ENCODE measurements at regions not wholly inside any gene's neighbourhood (a gene's known extent, or its start where the extent isn't known, plus 50 kb on each side); places are given as distances from the start of the nearest gene placed in this dataset.

DNA sequence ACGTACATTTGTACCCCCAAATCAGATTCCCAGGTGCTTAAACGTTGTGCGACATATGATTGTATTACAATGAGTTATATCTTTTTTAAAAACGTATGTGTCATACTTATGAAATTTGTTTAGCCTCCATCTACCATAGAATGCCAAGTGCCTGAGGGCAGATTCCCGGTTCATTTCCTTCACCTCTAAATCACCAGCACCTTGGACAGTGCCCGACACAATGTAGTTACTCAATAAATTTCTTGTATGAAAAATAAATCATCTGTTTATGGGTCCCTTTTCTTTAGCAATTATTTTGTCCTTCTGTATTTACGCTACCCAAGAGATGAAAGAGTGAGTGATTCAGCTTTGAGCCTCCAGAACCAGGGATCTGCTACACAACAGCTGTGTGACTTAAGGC, 157.4 kb downstream of the TBX5 start:
- Mint-ChIP-seq H3K27me3 (ENCODE audit: low read depth) (peaks cover 1% of the 10 kb centered on the region; the same call in 1 of the 2 replicates), H3K4me3 (no peak overlapping the region), H3K4me1 (peaks cover 15 to 26% of the 10 kb centered on the region in 2 experiments), H3K36me3 (ENCODE audit: insufficient read depth in 1 of 3, low read depth in 3 of 3) (peaks cover 0 to 2% (median 0%) of the 10 kb centered on the region in 3 experiments; a peak in 2 of 7 replicates), H3K9me3 (no peaks in the 10 kb centered on the region; a peak in 1 of 5 replicates), H3K27ac (no peak overlapping the region)
- Histone ChIP-seq H2BK20ac (ENCODE audit: low read depth, low read length, poor library complexity, severe bottlenecking) (no peak overlapping the region), H3T11ph (ENCODE audit: low read length) (no peak overlapping the region), H3K9ac (ENCODE audit: extremely low read depth, insufficient read length, low read length) (no peak overlapping the region), H2BK120ac (ENCODE audit: low read depth, low read length, poor library complexity, severe bottlenecking) (no peak overlapping the region), H3K56ac (ENCODE audit: insufficient read length, low read depth, low read length) (no peak overlapping the region), H3K9me3 (ENCODE audit: control insufficient read depth, low read depth, low read length) (no peaks in the 10 kb centered on the region), H3K27me3 (ENCODE audit: insufficient read depth, low read length) (no peaks in the 10 kb centered on the region), H3K14ac (ENCODE audit: insufficient read depth, low read length) (no peak overlapping the region), H4K5ac (ENCODE audit: insufficient read length, low read depth, low read length) (no peak overlapping the region), H3K27ac (ENCODE audit: insufficient read length, low read depth, low read length) (no peak overlapping the region), H3K4me2 (ENCODE audit: insufficient read depth, insufficient read length, low read length) (no peak overlapping the region), H2BK15ac (ENCODE audit: low read depth, low read length) (no peak overlapping the region), H2BK5ac (ENCODE audit: insufficient read length, low read length) (no peak overlapping the region), H4K20me1 (ENCODE audit: control insufficient read depth, insufficient read depth, insufficient read length) (no peaks in the 10 kb centered on the region), H3K4ac (ENCODE audit: low read depth, low read length) (no peak overlapping the region), H3K4me1 (ENCODE audit: insufficient read depth, low read length) (no peaks in the 10 kb centered on the region; the same call in 1 of the 2 replicates), H2BK12ac (ENCODE audit: insufficient read length, low read depth, low read length) (no peak overlapping the region), H3K18ac (ENCODE audit: insufficient read length, low read depth, low read length) (no peak overlapping the region), H3K23me2 (ENCODE audit: insufficient read length, low read depth, low read length, poor library complexity, severe bottlenecking) (no peaks in the 10 kb centered on the region), H3K79me2 (ENCODE audit: insufficient read depth, low read length) (no peaks in the 10 kb centered on the region), H2AFZ (ENCODE audit: low read length) (no peak overlapping the region), H4K8ac (replicated peaks; ENCODE audit: insufficient read length, low read depth, low read length) (no peak overlapping the region), H4K91ac (ENCODE audit: insufficient read length, low read depth, low read length) (no peak overlapping the region), H2AK5ac (ENCODE audit: insufficient read length, low read length) (no peak overlapping the region), H3K79me1 (ENCODE audit: insufficient read depth, low read depth, low read length, poor library complexity, severe bottlenecking) (no peaks in the 10 kb centered on the region), H3K23ac (ENCODE audit: insufficient read length, low read depth, low read length) (no peak overlapping the region)
- no peak for DNase-seq
- no CpG with 5 or more reads among the region's 7 CpGs for WGBS (ENCODE audit: extremely low coverage, insufficient read length, low lambda C conversion rate)
- TF ChIP-seq, protein P1, sequence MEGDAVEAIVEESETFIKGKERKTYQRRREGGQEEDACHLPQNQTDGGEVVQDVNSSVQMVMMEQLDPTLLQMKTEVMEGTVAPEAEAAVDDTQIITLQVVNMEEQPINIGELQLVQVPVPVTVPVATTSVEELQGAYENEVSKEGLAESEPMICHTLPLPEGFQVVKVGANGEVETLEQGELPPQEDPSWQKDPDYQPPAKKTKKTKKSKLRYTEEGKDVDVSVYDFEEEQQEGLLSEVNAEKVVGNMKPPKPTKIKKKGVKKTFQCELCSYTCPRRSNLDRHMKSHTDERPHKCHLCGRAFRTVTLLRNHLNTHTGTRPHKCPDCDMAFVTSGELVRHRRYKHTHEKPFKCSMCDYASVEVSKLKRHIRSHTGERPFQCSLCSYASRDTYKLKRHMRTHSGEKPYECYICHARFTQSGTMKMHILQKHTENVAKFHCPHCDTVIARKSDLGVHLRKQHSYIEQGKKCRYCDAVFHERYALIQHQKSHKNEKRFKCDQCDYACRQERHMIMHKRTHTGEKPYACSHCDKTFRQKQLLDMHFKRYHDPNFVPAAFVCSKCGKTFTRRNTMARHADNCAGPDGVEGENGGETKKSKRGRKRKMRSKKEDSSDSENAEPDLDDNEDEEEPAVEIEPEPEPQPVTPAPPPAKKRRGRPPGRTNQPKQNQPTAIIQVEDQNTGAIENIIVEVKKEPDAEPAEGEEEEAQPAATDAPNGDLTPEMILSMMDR (conservative IDR thresholded peaks at IDR 0.05): no peak
